HG02973 (cell line): ENCODE measurements at regions not wholly inside any gene's neighbourhood (a gene's known extent, or its start where the extent isn't known, plus 50 kb on each side); places are given as distances from the start of the nearest gene placed in this dataset.

Experiments
- ATAC-seq: cut with Tn5 transposase; IDR thresholded peaks from one replicate; pipeline ENCODE4 v1.9.1; 2021; ENCODE audit warnings: moderate library complexity; ENCODE audit not compliant: unreplicated experiment

GRCh38 chr3:102206511-102207031 lies 228.2 kb upstream of the ZPLD1 start:
- ATAC-seq: no peak

- no peak for ATAC-seq
Observed at GRCh38 chr3:102207151-102207571, 227.7 kb upstream of the ZPLD1 start.

GRCh38 chr3:102215166-102215565 lies 219.6 kb upstream of the ZPLD1 start:
- ATAC-seq: no peak

- ATAC-seq: no peak
Observed at GRCh38 chr3:102223132-102223531, 211.7 kb upstream of the ZPLD1 start.

- no peak for ATAC-seq
Observed at GRCh38 chr3:102224171-102224570, 210.6 kb upstream of the ZPLD1 start.

- no peak for ATAC-seq
Observed at GRCh38 chr3:102225005-102225404, 209.8 kb upstream of the ZPLD1 start.

- ATAC-seq: no peak
Observed at GRCh38 chr3:102225407-102226132, 209.2 kb upstream of the ZPLD1 start.

GRCh38 chr3:102226463-102226862 lies 208.4 kb upstream of the ZPLD1 start:
- ATAC-seq: no peak

GRCh38 chr3:102229062-102229655 lies 205.7 kb upstream of the ZPLD1 start:
- peak; percentile 46 for ATAC-seq

GRCh38 chr3:102230057-102230456 lies 204.8 kb upstream of the ZPLD1 start:
- no peak for ATAC-seq

GRCh38 chr3:102233881-102234280 lies 200.9 kb upstream of the ZPLD1 start:
- ATAC-seq: peak; percentile 87

GRCh38 chr3:102235679-102236078 lies 199.1 kb upstream of the ZPLD1 start:
- ATAC-seq: no peak

- ATAC-seq: no peak
Observed at GRCh38 chr3:102237181-102237580, 197.6 kb upstream of the ZPLD1 start.

- ATAC-seq: no peak
Observed at GRCh38 chr3:102237838-102238237, 197.0 kb upstream of the ZPLD1 start.

GRCh38 chr3:102238362-102238761 lies 196.5 kb upstream of the ZPLD1 start:
- ATAC-seq: no peak

- ATAC-seq: no peak
Observed at GRCh38 chr3:102240720-102241119, 194.1 kb upstream of the ZPLD1 start.

- ATAC-seq: no peak
Observed at GRCh38 chr3:102248981-102249705, 185.7 kb upstream of the ZPLD1 start.

GRCh38 chr3:102255736-102256135 lies 179.1 kb upstream of the ZPLD1 start:
- no peak for ATAC-seq

GRCh38 chr3:102258666-102259227 lies 176.1 kb upstream of the ZPLD1 start:
- peak; percentile 87 for ATAC-seq

- ATAC-seq: no peak
Observed at GRCh38 chr3:102259663-102260062, 175.2 kb upstream of the ZPLD1 start.

- ATAC-seq: no peak
Observed at GRCh38 chr3:102265720-102266119, 169.1 kb upstream of the ZPLD1 start.
